ENCODE measurements at regions not wholly inside any gene's neighbourhood (a gene's known extent, or its start where the extent isn't known, plus 50 kb on each side); places are given as distances from the start of the nearest gene placed in this dataset.

DNA sequence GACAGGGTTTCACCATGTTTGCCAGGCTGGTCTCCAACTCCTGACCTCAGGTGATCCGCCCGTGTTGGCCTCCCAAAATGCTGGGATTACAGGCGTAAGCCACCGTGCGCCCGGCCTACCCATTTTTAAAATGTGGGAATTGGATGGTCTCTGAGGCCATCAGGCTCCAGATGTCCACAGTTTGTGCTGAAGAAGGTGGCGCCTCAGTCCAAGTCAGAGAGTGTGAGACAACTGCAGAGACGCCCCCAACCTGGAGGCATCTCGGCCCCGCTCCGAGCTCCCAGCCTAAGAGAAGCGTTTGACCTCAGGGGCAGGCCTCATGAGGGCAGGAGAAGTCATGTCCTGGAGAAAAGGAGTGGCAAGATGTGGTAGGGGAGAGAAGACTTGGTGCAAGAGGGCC, 146.5 kb downstream of the MRM1 start:
- H3K4me2 ChIP-seq (ENCODE audit: low read length): no peak overlapping the region
- 0 out of 2 replicates have a peak, but pooled peaks cover 7% of the 10 kb centered on the region for H3K27me3 ChIP-seq (ENCODE audit: control insufficient read depth, low read length)
- H3K79me2 ChIP-seq (ENCODE audit: control insufficient read depth, low read length): no peaks in the 10 kb centered on the region
- H4K20me1 ChIP-seq (ENCODE audit: control insufficient read depth, insufficient read depth, low read depth, low read length): no peaks in the 10 kb centered on the region
- H3F3A ChIP-seq (ENCODE audit: control insufficient read depth, insufficient read depth): no peaks in the 10 kb centered on the region
- no peak overlapping the region for H3K4me3 ChIP-seq (ENCODE audit: low read length)
- TF ChIP-seq EZH2phosphoT487 (IDR thresholded peaks at IDR 0.05; ENCODE audit: borderline replicate concordance, low read length) (no peak), CTCF (IDR thresholded peaks at IDR 0.05; ENCODE audit: low read depth, low read length, poor library complexity, severe bottlenecking) (no peak)
- no peaks in the 10 kb centered on the region for H3K36me3 ChIP-seq (ENCODE audit: control insufficient read depth, low read length)
- H3K27ac ChIP-seq (ENCODE audit: low read depth, low read length): no peak overlapping the region
- no peaks in the 10 kb centered on the region for H3K9me2 ChIP-seq (replicated peaks; ENCODE audit: control insufficient read depth, low read length)
- H3K9me3 ChIP-seq (ENCODE audit: control insufficient read depth, insufficient read depth, low read length): no peaks in the 10 kb centered on the region
- H3K4me1 ChIP-seq (ENCODE audit: control insufficient read depth, low read length): no peaks in the 10 kb centered on the region

DNA sequence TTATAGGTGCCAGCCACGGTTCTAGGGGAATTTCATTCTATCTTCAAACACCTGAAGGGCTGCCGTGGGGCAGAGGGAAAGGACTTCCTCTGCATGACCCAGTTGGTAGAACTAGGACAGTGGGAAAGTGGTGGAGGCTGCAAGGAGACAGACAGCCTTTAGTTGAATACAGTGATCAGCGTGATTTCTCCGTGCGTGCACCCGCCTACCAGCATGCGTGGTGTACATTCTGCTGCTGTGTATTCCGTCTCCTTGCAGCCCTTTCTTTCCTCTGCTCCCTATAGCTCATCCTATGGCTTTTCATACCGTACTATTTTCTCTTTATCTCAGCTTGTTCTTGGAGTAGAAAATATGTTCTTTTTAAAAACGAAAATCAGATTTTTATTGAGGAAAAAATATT, 146.9 kb downstream of the MRM1 start:
- TF ChIP-seq EZH2phosphoT487 (IDR thresholded peaks at IDR 0.05; ENCODE audit: borderline replicate concordance, low read length): no peak
- TF ChIP-seq CTCF (IDR thresholded peaks at IDR 0.05; ENCODE audit: low read depth, low read length, poor library complexity, severe bottlenecking): no peak
- H3K36me3 ChIP-seq (ENCODE audit: control insufficient read depth, low read length): no peaks in the 10 kb centered on the region
- no peaks in the 10 kb centered on the region for H3F3A ChIP-seq (ENCODE audit: control insufficient read depth, insufficient read depth)
- H3K4me3 ChIP-seq (ENCODE audit: low read length): no peak overlapping the region
- H3K79me2 ChIP-seq (ENCODE audit: control insufficient read depth, low read length): no peaks in the 10 kb centered on the region
- no peak overlapping the region for H3K27ac ChIP-seq (ENCODE audit: low read depth, low read length)
- H3K9me2 ChIP-seq (replicated peaks; ENCODE audit: control insufficient read depth, low read length): no peaks in the 10 kb centered on the region
- 0 out of 2 replicates have a peak, but pooled peaks cover 7% of the 10 kb centered on the region for H3K27me3 ChIP-seq (ENCODE audit: control insufficient read depth, low read length)
- no peaks in the 10 kb centered on the region for H4K20me1 ChIP-seq (ENCODE audit: control insufficient read depth, insufficient read depth, low read depth, low read length)
- no peaks in the 10 kb centered on the region for H3K4me1 ChIP-seq (ENCODE audit: control insufficient read depth, low read length)
- no peak overlapping the region for H3K4me2 ChIP-seq (ENCODE audit: low read length)
- no peaks in the 10 kb centered on the region for H3K9me3 ChIP-seq (ENCODE audit: control insufficient read depth, insufficient read depth, low read length)

- H3K27me3 ChIP-seq (ENCODE audit: control insufficient read depth, low read length): 0 out of 2 replicates have a peak, but pooled peaks cover 4% of the 10 kb centered on the region
- H3K4me2 ChIP-seq (ENCODE audit: low read length): no peak overlapping the region
- TF ChIP-seq EZH2phosphoT487 (IDR thresholded peaks at IDR 0.05; ENCODE audit: borderline replicate concordance, low read length) (no peak), CTCF (IDR thresholded peaks at IDR 0.05; ENCODE audit: low read depth, low read length, poor library complexity, severe bottlenecking) (no peak)
- H3K79me2 ChIP-seq (ENCODE audit: control insufficient read depth, low read length): no peaks in the 10 kb centered on the region
- no peaks in the 10 kb centered on the region for H3K36me3 ChIP-seq (ENCODE audit: control insufficient read depth, low read length)
- H3F3A ChIP-seq (ENCODE audit: control insufficient read depth, insufficient read depth): no peaks in the 10 kb centered on the region
- H4K20me1 ChIP-seq (ENCODE audit: control insufficient read depth, insufficient read depth, low read depth, low read length): no peaks in the 10 kb centered on the region
- H3K4me3 ChIP-seq (ENCODE audit: low read length): no peak overlapping the region
- no peaks in the 10 kb centered on the region for H3K9me2 ChIP-seq (replicated peaks; ENCODE audit: control insufficient read depth, low read length)
- H3K27ac ChIP-seq (ENCODE audit: low read depth, low read length): no peak overlapping the region
- H3K9me3 ChIP-seq (ENCODE audit: control insufficient read depth, insufficient read depth, low read length): no peaks in the 10 kb centered on the region
- no peaks in the 10 kb centered on the region for H3K4me1 ChIP-seq (ENCODE audit: control insufficient read depth, low read length)
Measured at GRCh38 chr17:36749493-36749892, 148.1 kb downstream of the MRM1 start.
